ENCODE measurements at regions not wholly inside any gene's neighbourhood (a gene's known extent, or its start where the extent isn't known, plus 50 kb on each side); places are given as distances from the start of the nearest gene placed in this dataset.

GRCh38 chr6:44735630-44735963 lies 348.1 kb downstream of the CDC5L start:
- H3K36me3 ChIP-seq (ENCODE audit: control insufficient read depth in 2 of 2, extremely low read depth in 1 of 2, insufficient read depth in 2 of 2, low read length in 2 of 2): no peaks in the 10 kb centered on the region
- H3K4me3 ChIP-seq (ENCODE audit: control insufficient read depth in 2 of 3, extremely low read depth in 1 of 3, insufficient read depth in 2 of 3, low read depth in 1 of 3, low read length in 3 of 3): no peak overlapping the region
- no peaks in the 10 kb centered on the region for H3K9me3 ChIP-seq (ENCODE audit: control insufficient read depth, low read depth, low read length)
- H3K4me2 ChIP-seq (ENCODE audit: control insufficient read depth, extremely low read depth, insufficient read depth, low read depth, low read length): no peak overlapping the region
- no peak overlapping the region for H3K9ac ChIP-seq (ENCODE audit: control insufficient read depth, extremely low read depth, insufficient read depth, low read length)
- TF ChIP-seq CTCF (optimal IDR thresholded peaks at IDR 0.05 in 1 of 3, IDR thresholded peaks at IDR 0.05 in 1 of 3, conservative IDR thresholded peaks at IDR 0.05 in 1 of 3; ENCODE audit: extremely low read depth in 1 of 3, insufficient read depth in 2 of 3, low read length in 3 of 3) (no peak), EZH2 (IDR thresholded peaks at IDR 0.05; ENCODE audit: low read length) (no peak)
- no peaks in the 10 kb centered on the region for H3K27me3 ChIP-seq (ENCODE audit: control insufficient read depth, extremely low read depth, insufficient read depth, low read length)
- no peak overlapping the region for H2AFZ ChIP-seq (ENCODE audit: control insufficient read depth, low read length)
- DNase-seq (ENCODE audit: low read depth, low spot score) (peak; percentile 17), FAIRE-seq (no peak)
- no peaks in the 10 kb centered on the region for H3K9me1 ChIP-seq (ENCODE audit: control insufficient read depth, extremely low read depth, insufficient read depth, low read length)
- H3K4me1 ChIP-seq (ENCODE audit: control insufficient read depth, extremely low read depth, insufficient read depth, low read length): no peaks in the 10 kb centered on the region
- H3K79me2 ChIP-seq (ENCODE audit: control insufficient read depth, insufficient read depth, low read length): no peaks in the 10 kb centered on the region
- dilution Hi-C loops (cut with MboI; ENCODE audit: extremely low pct_ligation_motif_present, low sequenced_read_pairs): no loop called here
- no peak overlapping the region for H3K27ac ChIP-seq (ENCODE audit: control insufficient read depth, insufficient read depth, low read length)
- H4K20me1 ChIP-seq (ENCODE audit: control insufficient read depth, extremely low read depth, insufficient read depth, low read length): no peaks in the 10 kb centered on the region

DNA sequence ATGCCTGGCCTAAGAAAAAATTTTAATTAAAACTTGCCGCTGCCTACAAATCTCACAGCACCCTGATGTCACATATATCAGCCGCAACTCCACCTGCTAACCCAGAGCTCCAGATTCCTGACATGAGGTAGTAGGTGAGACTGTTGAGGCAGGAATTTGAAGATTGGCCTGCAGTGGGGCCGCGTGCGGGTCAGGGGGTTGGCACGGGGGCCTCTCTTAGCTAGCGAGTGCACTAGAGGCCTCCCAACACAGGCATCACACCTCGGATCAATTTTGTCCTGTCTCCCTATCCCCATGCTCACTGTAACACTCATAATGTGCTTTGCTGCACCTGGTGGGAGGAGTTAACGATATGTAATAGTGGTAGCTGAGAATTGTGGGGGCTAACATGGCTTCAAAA lies 349.8 kb downstream of the CDC5L start:
- H3K79me2 ChIP-seq (ENCODE audit: control insufficient read depth, insufficient read depth, low read length): no peaks in the 10 kb centered on the region
- no peaks in the 10 kb centered on the region for H3K36me3 ChIP-seq (ENCODE audit: control insufficient read depth in 2 of 2, extremely low read depth in 1 of 2, insufficient read depth in 2 of 2, low read length in 2 of 2)
- TF ChIP-seq EZH2 (IDR thresholded peaks at IDR 0.05; ENCODE audit: low read length): no peak
- no peak for TF ChIP-seq CTCF (optimal IDR thresholded peaks at IDR 0.05 in 1 of 3, IDR thresholded peaks at IDR 0.05 in 1 of 3, conservative IDR thresholded peaks at IDR 0.05 in 1 of 3; ENCODE audit: extremely low read depth in 1 of 3, insufficient read depth in 2 of 3, low read length in 3 of 3)
- H3K27ac ChIP-seq (ENCODE audit: control insufficient read depth, insufficient read depth, low read length): no peak overlapping the region
- FAIRE-seq (no peak), DNase-seq (ENCODE audit: low read depth, low spot score) (no peak)
- dilution Hi-C loops (cut with MboI; ENCODE audit: extremely low pct_ligation_motif_present, low sequenced_read_pairs): no loop called here
- H3K9me3 ChIP-seq (ENCODE audit: control insufficient read depth, low read depth, low read length): no peaks in the 10 kb centered on the region
- H3K9me1 ChIP-seq (ENCODE audit: control insufficient read depth, extremely low read depth, insufficient read depth, low read length): no peaks in the 10 kb centered on the region
- no peaks in the 10 kb centered on the region for H4K20me1 ChIP-seq (ENCODE audit: control insufficient read depth, extremely low read depth, insufficient read depth, low read length)
- H3K9ac ChIP-seq (ENCODE audit: control insufficient read depth, extremely low read depth, insufficient read depth, low read length): no peak overlapping the region
- no peak overlapping the region for H2AFZ ChIP-seq (ENCODE audit: control insufficient read depth, low read length)
- no peak overlapping the region for H3K4me2 ChIP-seq (ENCODE audit: control insufficient read depth, extremely low read depth, insufficient read depth, low read depth, low read length)
- no peaks in the 10 kb centered on the region for H3K4me1 ChIP-seq (ENCODE audit: control insufficient read depth, extremely low read depth, insufficient read depth, low read length)
- H3K27me3 ChIP-seq (ENCODE audit: control insufficient read depth, extremely low read depth, insufficient read depth, low read length): no peaks in the 10 kb centered on the region
- no peak overlapping the region for H3K4me3 ChIP-seq (ENCODE audit: control insufficient read depth in 2 of 3, extremely low read depth in 1 of 3, insufficient read depth in 2 of 3, low read depth in 1 of 3, low read length in 3 of 3)
